Activated CD8-positive, alpha-beta T cell treated with anti-CD3 and anti-CD28 coated beads, Interleukin-2, amount 10 ng/mL, durations not matched to agents 7 days and 5 days (primary cell): ENCODE measurements at regions not wholly inside any gene's neighbourhood (a gene's known extent, or its start where the extent isn't known, plus 50 kb on each side); places are given as distances from the start of the nearest gene placed in this dataset.
"Not testable (repeated sequence)": the region's sequence is repeated elsewhere in the genome, so short reads cannot be mapped to it uniquely, and the experiment has no call there.

Experiments
- ATAC-seq: fragments of 150-1000 bp; cut with Tn5 transposase; one replicate; pipeline ENCODE4 v1.10.0; 2021; ENCODE audit warnings: moderate library complexity
- CTCF ChIA-PET: fragments of 350-600 bp; sonication (Branson Sonifier 250); formaldehyde crosslinking; loops from one replicate; lab custom pipeline; 2021; ENCODE audit warnings: antibody characterized with exemption; lab: Charles Lee
- POLR2A ChIA-PET: fragments of 350-600 bp; sonication (Branson Sonifier 250); formaldehyde crosslinking; loops from one replicate; lab custom pipeline; 2021; ENCODE audit warnings: antibody characterized with exemption; lab: Charles Lee
- DNase-seq: peaks from one replicate; pipeline ENCODE4 v3.0.0-alpha.2; 2020
- H3K27ac Mint-ChIP-seq: one replicate; pipeline ENCODE4 v1.8.0; 2021; ENCODE audit warnings: mild to moderate bottlenecking, mixed read lengths
- H3K27me3 Mint-ChIP-seq: one replicate; pipeline ENCODE4 v1.8.0; 2021; ENCODE audit warnings: low read depth, mixed read lengths
- H3K36me3 Mint-ChIP-seq: one replicate; pipeline ENCODE4 v1.8.0; 2021; ENCODE audit warnings: low read depth, mixed read lengths
- H3K4me1 Mint-ChIP-seq: one replicate; pipeline ENCODE4 v1.8.0; 2021; ENCODE audit warnings: low read depth, mixed read lengths
- H3K4me3 Mint-ChIP-seq: one replicate; pipeline ENCODE4 v1.8.0; 2021; ENCODE audit warnings: mild to moderate bottlenecking, mixed read lengths
- H3K9me3 Mint-ChIP-seq: one replicate; pipeline ENCODE4 v1.8.0; 2022; ENCODE audit warnings: mixed read lengths; ENCODE audit not compliant: insufficient read depth

DNA sequence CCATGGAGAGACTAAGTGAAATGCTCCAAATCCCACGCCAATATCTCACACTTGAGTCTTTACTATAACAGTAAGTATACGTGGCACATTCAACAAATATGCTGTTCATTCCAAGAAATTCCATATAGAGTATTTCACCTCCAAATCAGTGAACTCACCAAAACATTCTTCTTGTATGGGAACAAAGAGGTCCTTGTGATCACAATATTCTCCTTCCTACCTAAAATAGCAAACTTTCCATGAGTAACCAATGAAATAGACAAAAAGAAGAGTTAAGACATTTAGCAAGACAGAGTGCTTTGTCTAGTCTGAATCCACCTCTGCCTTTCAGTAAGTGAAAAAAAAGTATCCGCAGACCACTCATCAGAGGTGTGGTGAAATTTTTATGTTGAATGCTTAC lies 77.3 kb upstream of the NXPH1 start:
- DNase-seq (no peak), ATAC-seq (no peak)
- CTCF ChIA-PET, result no interaction called here
- Mint-ChIP-seq H3K27me3 (peaks cover 5% of the 10 kb centered on the region), H3K4me1 (no peaks in the 10 kb centered on the region), H3K27ac (no peak overlapping the region), H3K4me3 (no peak overlapping the region), H3K36me3 (no peaks in the 10 kb centered on the region), H3K9me3 (no peaks in the 10 kb centered on the region)
- POLR2A ChIA-PET, result no interaction called here

DNA sequence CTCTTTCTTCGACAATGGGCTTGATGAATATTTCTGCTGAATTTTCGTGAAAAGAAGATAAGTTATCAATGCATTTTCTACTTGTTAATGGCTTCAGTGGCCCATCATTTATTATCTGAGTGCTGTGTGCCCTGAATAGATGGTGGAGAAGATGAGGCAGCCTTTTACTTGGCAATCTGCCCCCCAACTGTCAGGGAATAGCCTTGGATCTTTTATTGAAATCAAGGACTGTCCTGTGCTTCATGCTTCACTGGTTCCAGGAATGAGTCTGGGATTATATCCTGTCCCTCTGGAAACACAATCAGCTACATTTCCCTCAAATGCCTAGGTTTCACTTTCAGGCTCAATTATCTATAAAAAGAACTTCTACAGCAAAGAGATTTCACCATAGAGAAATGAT lies 75.9 kb upstream of the NXPH1 start:
- Mint-ChIP-seq H3K4me1 (no peaks in the 10 kb centered on the region), H3K36me3 (no peaks in the 10 kb centered on the region), H3K9me3 (no peaks in the 10 kb centered on the region), H3K27ac (no peak overlapping the region), H3K27me3 (peaks cover 7% of the 10 kb centered on the region), H3K4me3 (no peak overlapping the region)
- ATAC-seq, result no peak
- ChIA-PET CTCF (no interaction called here), POLR2A (no interaction called here)
- DNase-seq, result no peak

DNA sequence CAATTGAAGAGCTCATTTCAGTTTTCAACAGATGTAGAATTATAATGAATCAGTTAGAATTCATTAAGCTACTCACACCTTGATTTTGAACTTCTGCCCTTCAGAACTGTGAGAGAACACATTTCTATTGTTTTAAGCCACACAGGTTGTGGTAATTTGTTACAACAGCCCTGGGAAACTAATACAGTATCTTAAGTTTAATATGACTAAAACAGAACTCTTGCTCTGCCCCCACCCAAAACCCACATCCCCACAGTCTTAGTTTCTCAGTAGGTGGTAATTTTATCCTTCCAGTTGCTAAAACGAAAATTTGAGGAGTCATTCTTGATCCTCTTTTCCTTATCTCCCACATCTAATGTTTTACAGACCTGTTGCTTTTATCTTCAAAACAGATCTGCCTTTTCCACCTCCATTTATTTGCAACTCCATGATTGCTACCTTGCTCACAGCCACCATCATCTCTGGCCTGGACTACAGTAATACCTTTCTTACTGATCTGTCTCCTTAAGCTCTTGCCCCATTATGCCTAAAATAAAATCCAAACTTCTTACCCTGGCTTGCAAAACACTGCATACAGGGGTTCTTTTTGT lies 72.8 kb upstream of the NXPH1 start:
- Mint-ChIP-seq H3K4me3 (no peak overlapping the region), H3K27ac (no peak overlapping the region), H3K4me1 (no peaks in the 10 kb centered on the region), H3K27me3 (peaks cover 14% of the 10 kb centered on the region), H3K36me3 (no peaks in the 10 kb centered on the region), H3K9me3 (no peaks in the 10 kb centered on the region)
- CTCF ChIA-PET, result no interaction called here
- POLR2A ChIA-PET, result no interaction called here
- no peak for DNase-seq
- ATAC-seq, result no peak

DNA sequence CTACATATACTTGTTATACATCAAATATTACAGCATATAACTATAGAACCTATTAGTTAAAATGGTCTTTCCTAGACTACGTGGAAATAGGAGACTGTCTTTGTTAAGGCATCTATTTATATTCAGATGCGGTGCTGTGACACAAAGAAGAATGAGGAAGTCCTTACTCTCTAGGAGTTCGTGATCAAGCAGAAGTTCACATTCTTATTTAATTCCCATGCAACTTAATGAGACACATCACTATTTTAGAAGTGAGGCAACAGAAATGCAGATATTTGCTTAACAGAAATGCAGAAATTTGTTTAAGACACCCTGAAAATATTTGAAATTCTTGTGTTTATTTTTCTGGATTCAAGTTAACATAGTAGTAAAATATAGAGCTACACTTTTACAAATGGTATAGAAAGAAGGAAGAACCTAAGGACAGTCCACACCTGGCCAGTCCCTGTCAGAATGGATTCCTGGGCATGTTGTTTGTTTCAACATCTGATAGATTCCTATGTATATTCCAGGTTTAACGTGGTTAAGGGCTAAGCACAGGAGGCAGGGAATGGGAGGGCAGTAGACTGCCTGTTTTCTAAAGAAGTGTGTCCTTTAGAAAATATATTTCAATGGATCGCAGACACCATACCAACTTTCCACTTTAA lies 70.6 kb upstream of the NXPH1 start:
- H3K27ac Mint-ChIP-seq, result no peak overlapping the region
- no peaks in the 10 kb centered on the region for H3K36me3 Mint-ChIP-seq
- DNase-seq, result no peak
- H3K9me3 Mint-ChIP-seq, result no peaks in the 10 kb centered on the region
- ChIA-PET CTCF (no interaction called here), POLR2A (no interaction called here)
- no peak for ATAC-seq
- H3K27me3 Mint-ChIP-seq, result peaks cover 14% of the 10 kb centered on the region
- H3K4me3 Mint-ChIP-seq, result no peak overlapping the region
- no peaks in the 10 kb centered on the region for H3K4me1 Mint-ChIP-seq

DNA sequence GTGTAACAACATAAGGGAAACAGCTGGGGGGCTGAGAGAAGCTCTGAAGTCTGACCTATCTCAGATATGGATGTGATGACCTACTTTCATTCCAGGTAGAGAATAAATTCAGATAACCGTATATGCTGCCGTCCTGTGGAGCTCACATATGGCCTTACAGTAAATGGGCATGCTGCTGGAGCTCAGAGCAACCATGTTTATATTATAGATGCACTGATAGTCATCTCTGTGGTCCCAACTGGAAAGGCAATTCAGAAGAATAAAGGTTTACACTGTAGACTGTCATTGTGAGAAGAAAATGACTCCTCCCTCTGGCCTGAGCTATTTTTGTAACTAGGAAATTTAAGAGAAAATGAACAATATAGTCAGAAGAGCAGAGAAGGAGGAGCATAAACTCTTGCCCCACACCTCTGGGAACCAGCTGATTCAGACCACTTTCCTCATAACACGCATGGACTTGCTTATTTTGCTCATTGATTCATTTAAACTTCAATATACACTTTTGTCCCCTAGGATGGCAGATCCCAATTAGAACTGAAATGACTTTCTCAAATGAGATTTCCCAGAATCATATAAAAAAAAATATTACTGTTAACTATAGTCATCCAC lies 69.9 kb upstream of the NXPH1 start:
- CTCF ChIA-PET, result no interaction called here

DNA sequence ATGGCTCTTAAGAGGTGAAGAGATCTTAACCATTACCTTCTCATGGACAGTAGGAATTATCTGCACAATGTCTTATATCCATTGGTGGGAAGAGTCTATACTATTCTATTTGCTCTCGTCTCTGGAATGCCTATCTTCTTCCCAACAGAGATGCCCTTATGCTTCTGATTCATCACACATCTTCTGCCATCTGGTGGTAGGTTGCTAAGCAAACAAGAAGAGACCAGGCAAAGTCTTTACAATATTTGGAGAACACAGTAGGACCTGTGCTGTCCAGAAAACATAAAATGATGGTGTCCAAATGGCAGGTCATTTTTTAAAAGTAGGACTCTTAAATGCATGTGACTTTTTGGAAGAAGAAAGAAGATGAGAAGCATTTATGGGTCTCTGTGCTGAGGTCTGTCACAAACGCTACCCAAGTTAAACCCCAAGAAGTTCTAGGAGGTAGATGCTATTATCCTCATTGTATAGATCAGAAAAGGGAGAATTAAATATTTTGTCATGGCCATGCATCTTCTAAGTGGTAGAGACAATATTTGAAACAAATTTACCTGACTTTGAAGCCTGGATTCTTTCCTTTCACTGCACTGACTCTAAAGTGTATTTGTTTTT lies 67.8 kb upstream of the NXPH1 start:
- ChIA-PET POLR2A (no interaction called here), CTCF (no interaction called here)
- Mint-ChIP-seq H3K27ac (no peak overlapping the region), H3K27me3 (peaks cover 16% of the 10 kb centered on the region), H3K4me1 (no peaks in the 10 kb centered on the region), H3K9me3 (no peaks in the 10 kb centered on the region), H3K4me3 (no peak overlapping the region), H3K36me3 (no peaks in the 10 kb centered on the region)
- ATAC-seq, result no peak
- DNase-seq, result no peak

More for the DNA sequence above, 69.9 kb upstream of the NXPH1 start:
- no peak for ATAC-seq
- peaks cover 14% of the 10 kb centered on the region for H3K27me3 Mint-ChIP-seq
- no peaks in the 10 kb centered on the region for H3K4me1 Mint-ChIP-seq
- no peak overlapping the region for H3K27ac Mint-ChIP-seq
- H3K4me3 Mint-ChIP-seq, result no peak overlapping the region
- H3K9me3 Mint-ChIP-seq, result no peaks in the 10 kb centered on the region
- POLR2A ChIA-PET, result no interaction called here
- no peaks in the 10 kb centered on the region for H3K36me3 Mint-ChIP-seq
- no peak for DNase-seq

DNA sequence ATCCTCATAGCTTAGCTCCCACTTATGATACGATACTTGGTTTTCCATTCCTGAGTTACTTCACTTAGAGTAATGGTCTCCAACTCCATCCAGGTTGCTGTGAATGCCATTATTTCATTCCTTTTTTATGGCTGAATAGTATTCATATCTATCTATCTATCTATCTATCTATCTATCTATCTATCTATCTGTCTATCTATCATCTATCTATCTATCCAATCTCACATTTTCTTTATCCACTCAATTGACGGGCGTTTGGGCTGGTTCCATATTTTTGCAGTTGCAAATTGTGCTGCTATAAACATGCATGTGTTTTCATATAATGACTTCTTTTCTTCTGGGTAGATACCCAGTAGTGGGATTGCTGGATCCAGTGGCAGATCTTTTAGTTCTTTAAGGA lies 65.4 kb upstream of the NXPH1 start:
- ATAC-seq, H3K27ac Mint-ChIP-seq, H3K9me3 Mint-ChIP-seq, CTCF ChIA-PET, POLR2A ChIA-PET, H3K4me1 Mint-ChIP-seq, H3K36me3 Mint-ChIP-seq, DNase-seq, H3K4me3 Mint-ChIP-seq, H3K27me3 Mint-ChIP-seq: not testable (repeated sequence)

DNA sequence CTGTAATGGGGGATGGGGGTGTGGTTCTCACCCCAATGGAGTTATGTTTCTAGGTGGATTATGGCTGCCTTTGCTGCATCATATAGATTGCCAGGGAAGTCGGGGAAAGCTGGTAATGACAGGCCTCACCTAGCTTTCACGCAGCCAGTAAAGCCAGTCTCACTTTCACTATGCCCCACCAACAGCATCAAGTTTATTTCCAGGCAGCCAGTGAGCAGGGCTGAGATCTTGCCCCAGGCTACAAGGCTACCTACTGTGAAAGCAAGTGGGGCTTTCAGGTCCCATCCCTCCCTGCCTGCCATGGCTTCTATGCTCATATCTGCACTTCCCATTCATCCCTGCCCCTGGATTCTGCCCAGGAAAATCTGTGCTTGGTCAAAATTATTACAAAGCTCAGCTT lies 61.7 kb upstream of the NXPH1 start:
- no peak for ATAC-seq
- Mint-ChIP-seq H3K9me3 (no peaks in the 10 kb centered on the region), H3K4me1 (no peaks in the 10 kb centered on the region), H3K27ac (no peak overlapping the region), H3K27me3 (peaks cover 5% of the 10 kb centered on the region), H3K4me3 (no peak overlapping the region), H3K36me3 (no peaks in the 10 kb centered on the region)
- POLR2A ChIA-PET, result no interaction called here
- DNase-seq, result no peak
- CTCF ChIA-PET, result no interaction called here

DNA sequence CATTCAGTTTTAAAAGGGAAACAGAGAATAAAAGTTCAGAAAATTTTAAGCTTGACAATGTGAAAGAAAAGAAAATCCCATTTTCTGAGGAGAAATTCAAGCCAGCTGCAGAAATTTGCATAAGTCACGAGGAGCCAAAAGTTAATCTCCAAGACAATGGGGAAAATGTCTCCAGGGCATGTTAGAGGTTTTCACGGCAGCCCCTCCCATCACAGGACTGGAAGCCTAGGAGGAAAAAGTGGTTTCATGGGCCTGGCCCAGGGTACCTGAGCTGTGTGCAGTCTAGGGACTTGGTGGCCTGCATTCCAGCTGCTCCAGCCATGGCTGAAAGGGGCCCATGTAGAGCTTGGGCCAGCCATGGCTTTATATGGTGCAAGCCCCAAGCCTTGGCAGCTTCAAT lies 59.6 kb upstream of the NXPH1 start:
- ATAC-seq (no peak), DNase-seq (no peak)
- Mint-ChIP-seq H3K27ac (no peak overlapping the region), H3K4me1 (no peaks in the 10 kb centered on the region), H3K36me3 (no peaks in the 10 kb centered on the region), H3K9me3 (no peaks in the 10 kb centered on the region), H3K27me3 (peaks cover 5% of the 10 kb centered on the region), H3K4me3 (no peak overlapping the region)
- CTCF ChIA-PET, result no interaction called here
- POLR2A ChIA-PET, result no interaction called here

DNA sequence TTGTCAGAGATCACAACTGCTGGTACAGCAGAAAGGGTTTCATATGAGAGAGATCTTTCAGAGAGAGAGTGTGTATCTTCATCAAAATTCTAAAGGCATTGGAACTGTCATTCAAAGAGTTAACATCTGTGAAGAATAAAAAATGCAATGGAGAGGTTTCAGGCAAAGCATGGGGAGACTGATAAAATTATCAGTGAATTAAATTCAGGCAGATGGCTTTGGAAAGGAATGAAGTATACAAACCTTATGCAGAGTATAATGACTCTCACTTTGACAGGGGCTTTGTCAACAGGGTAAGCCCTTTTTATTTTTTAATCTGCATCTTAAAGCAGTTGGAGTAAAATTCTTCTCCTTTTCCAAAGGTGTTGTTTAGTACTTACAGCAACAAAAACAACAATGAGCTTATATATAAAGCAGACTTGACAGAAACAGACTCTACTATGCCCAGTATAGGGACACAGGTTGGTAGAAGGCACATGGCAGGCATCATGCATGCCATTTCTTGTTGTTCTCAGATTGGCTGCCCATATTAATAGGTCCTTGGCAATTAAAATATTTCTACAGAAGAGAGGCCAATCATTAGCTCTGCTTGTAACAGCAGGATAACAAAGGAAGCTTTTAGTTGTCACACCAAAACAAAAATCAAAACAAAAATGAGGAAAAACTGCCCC lies 54.9 kb upstream of the NXPH1 start:
- POLR2A ChIA-PET, result no interaction called here
- CTCF ChIA-PET, result no interaction called here
- Mint-ChIP-seq H3K9me3 (no peaks in the 10 kb centered on the region), H3K27me3 (no peaks in the 10 kb centered on the region), H3K4me1 (no peaks in the 10 kb centered on the region), H3K36me3 (no peaks in the 10 kb centered on the region), H3K4me3 (no peak overlapping the region), H3K27ac (no peak overlapping the region)
- ATAC-seq (no peak), DNase-seq (no peak)

DNA sequence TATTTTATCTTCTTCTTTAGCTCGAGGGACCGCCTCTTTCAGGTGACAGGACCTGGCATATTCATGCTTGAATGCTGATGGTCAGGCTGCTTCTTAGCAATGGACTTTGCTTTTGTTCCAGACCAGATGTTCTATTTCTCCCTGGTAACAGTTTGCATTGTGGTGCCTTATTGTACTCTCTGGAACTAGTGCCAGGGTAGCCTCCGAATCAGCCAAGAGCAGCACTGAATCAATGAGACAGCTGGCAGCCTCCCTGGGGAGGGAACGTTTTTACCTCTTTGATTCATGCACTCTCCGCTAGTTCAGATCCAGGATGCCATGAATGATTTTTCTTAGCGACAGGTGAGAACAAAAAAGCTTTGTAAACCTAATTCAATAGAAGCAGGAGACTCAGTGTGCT lies 54.1 kb upstream of the NXPH1 start:
- Mint-ChIP-seq H3K27ac (no peak overlapping the region), H3K36me3 (no peaks in the 10 kb centered on the region), H3K4me1 (no peaks in the 10 kb centered on the region), H3K9me3 (no peaks in the 10 kb centered on the region), H3K27me3 (no peaks in the 10 kb centered on the region), H3K4me3 (no peak overlapping the region)
- DNase-seq (no peak), ATAC-seq (no peak)
- CTCF ChIA-PET, result no interaction called here
- POLR2A ChIA-PET, result no interaction called here

DNA sequence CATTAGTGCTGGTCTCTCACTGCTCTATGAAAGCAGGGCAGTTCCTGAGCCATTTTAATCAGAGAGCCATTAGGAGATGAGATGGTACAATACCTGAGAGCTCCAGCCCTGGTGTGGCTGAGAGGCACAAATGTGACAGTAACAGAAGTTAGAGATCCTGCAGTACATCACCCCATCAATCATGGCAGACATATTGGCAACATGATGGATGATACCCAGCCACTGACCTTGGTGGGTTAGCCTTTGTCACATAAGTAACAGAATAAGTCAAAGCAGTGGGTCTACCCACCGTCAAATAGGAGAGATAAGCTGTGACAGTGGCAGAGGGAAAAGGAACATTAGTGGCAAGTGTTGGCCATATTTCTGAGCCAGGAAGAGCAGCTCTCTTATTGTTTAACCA lies 53.3 kb upstream of the NXPH1 start:
- ATAC-seq (no peak), DNase-seq (no peak)
- Mint-ChIP-seq H3K4me1 (no peaks in the 10 kb centered on the region), H3K4me3 (no peak overlapping the region), H3K27ac (no peak overlapping the region), H3K27me3 (peaks cover 3% of the 10 kb centered on the region), H3K9me3 (no peaks in the 10 kb centered on the region), H3K36me3 (no peaks in the 10 kb centered on the region)
- ChIA-PET CTCF (interaction anchor here (0.6 kb wide), 1 partner anchor 13 kb away, joined by 3 read pairs; no protein-coding TSS in a partner anchor), POLR2A (no interaction called here)
